GM18867 (cell line): ENCODE measurements at regions not wholly inside any gene's neighbourhood (a gene's known extent, or its start where the extent isn't known, plus 50 kb on each side); places are given as distances from the start of the nearest gene placed in this dataset.

Experiments used
- ATAC-seq: cut with Tn5 transposase; IDR thresholded peaks from one replicate; pipeline ENCODE4 v1.9.1; 2021; ENCODE audit warnings: mild to moderate bottlenecking, moderate library complexity; ENCODE audit not compliant: unreplicated experiment

DNA sequence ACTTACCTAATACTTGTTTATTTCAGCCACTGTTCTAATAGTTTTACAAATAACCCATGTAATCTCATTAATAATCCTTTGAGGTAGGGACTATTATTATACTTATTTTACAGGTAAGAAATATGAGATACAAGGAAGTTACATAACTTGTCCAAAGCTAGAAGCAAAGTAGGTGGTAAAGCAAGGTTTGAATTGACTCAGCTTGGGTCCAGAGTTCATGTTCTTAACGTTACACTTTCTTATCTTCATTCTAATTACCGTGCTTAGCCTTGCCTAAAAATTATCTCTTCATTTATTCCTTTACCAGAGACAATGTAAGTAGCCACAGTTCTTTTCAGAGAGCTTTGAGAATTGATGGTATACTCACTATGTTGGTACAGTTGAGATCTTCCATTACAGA lies 743.6 kb downstream of the KCNJ3 start:
- peak; percentile 49 for ATAC-seq

DNA sequence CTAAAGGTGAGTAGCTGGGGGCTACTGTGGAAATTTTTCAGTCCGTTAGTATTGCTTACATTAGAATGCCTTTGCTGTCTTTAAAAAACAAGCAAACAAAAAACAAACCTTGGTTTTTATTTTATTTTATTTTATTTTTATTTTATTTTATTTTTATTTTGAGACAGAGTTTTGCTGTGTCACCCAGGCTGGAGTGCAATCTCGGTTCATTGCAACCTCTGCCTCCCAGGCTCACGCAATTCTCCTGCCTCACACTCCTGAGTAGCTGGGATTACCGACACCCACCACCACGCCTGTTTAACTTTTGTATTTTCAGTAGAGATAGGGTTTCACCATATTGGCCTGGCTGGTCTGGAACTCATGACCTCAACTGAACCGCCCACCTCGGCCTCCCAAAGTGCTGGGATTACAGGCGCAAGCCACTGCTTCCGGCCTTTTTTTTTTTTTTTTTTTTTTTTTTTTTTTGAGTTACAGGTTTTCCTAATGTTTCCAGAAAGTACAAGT lies 732.6 kb downstream of the KCNJ3 start:
- ATAC-seq = no peak

DNA sequence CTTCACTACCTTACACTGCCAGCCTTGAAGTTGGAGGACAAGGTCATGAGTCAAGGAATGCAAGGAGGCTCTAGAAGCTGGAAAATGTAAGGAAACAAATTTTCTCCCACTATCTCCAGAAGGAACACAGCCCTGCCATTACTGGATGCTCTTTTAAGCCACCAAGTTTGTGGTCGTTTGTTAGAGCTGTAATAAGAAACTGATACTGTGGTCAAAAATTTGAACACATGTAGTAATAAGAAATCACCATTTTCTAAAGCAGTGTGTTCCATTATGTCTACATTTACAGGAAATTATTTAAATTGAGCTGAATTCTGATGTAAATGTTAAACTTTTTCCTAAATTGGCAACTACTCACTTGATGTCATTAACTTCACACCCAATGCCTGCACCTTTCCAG lies 729.0 kb downstream of the KCNJ3 start:
- peak; percentile 66 for ATAC-seq

DNA sequence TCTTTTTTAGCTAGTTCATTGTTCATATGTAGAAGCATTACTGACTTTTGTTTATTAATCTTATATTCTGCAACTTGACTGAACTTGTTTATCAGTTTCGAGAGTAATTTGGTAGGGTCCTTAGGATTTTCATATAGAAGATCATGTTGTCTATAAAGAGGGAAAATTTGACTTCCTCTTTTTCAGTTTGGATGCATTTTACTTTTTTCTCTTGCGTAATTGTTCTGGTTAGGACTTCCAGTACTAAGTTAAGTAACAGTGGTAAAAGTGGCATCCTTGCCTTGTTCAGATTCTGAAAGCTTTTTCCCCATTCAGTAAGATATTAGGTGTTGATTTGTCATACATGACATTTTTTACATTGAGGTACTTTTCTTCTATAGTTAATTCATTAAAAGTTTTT lies 726.0 kb downstream of the KCNJ3 start:
- ATAC-seq = no peak

DNA sequence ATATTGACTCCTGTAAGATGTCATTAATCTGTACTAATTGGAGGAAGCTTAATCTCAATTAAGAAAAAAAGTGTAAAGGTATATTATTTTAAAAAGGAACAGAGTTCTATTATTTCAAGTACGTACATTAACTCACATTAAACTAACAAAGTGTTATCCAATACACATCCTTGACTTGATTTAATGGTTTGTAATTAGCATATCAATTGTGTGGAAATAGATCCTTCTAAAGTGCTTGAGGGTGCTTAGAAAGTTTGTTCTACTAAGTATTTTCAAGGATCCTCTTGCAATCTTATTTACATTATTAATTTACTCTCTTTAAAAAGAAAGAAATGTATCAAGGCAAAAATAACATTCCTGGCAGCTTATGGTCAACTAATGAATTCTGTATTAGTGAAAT lies 720.3 kb downstream of the KCNJ3 start:
- no peak for ATAC-seq

DNA sequence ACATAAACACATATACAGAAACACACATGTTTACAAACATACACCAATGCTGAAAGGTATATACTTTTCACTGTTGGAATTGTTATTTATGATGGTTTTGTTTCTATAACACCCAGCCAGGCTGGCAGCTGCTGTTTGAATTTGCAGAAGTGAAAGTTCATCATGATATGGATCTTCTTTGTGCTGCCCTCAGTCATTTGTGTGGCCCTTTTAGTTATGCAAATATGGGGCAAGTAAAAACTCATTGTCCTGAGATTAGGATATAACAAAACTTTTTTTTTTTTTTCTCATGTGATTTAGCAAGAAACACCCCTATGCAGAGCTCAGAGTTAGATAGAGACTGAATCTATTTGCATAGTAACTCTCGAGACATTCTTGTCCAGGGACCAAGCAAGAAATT lies 714.1 kb downstream of the KCNJ3 start:
- ATAC-seq = peak; percentile 100

DNA sequence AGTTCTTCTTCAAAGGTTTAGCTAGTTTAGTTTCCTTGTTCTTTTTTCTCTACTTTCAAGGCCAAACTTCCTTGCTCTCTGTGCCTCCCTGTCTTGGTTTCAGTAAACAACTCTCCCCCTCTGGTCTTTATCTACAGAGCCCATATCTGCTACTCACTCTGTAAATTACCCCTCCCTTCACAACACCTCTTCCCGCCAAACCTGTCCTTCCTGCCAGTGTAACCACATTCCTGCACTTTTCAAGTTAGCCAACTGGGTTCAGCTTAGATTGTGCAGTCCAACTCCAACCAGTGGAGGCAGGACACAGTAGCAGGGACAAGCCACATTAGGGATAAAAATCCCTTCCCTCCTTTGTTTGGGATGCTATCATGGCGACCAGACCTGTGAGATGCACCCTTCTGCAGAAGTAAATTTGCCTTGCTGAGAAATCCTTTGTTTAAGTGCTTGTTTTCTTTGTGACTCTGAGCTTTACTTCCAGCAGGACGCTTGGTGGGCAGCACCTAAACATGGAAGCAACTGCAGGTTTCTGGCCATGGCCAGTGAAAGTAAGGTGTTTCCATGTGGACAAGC lies 706.0 kb downstream of the KCNJ3 start:
- ATAC-seq = no peak

DNA sequence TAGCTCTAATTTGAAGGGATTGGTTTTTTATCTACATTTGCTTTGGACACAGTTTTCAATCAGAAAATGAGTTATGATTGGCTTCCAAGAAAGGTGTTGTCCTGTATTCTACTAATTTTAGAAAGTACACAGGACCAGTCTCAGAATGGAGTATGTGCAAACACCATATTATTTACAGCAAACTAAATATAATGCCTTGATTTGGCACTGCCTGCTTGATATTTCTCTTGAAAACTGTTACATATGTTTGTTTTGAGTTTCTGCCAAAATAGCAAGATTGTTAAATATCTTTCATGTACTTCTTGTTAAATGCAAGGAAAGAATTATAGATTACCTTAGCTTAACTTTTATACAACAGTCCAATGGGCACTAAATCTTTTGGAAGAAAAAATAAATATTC lies 694.9 kb downstream of the KCNJ3 start:
- ATAC-seq = no peak

DNA sequence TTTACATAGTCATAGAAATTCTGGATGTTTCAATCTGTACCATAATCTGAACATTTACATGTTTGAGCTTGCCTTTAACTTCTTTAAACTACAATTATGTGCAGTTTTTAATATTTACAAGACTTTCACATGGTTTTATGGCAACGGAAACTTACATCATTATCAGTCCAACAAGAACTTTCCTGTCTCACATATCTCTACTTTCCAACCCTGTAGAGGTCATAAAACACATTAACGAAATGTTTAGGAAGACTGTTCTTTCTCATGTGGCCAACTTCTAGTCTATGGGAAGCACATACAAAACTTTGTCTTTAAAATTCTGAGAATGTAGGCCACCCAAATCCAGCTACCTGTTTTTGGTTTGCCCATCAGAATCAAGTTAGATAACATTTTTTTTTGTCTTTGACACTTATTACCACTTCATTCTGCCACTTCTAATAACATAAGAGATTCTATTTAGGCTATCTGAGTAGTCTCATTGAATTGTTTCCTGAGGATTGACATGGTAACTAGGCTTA lies 693.2 kb downstream of the KCNJ3 start:
- ATAC-seq = no peak

DNA sequence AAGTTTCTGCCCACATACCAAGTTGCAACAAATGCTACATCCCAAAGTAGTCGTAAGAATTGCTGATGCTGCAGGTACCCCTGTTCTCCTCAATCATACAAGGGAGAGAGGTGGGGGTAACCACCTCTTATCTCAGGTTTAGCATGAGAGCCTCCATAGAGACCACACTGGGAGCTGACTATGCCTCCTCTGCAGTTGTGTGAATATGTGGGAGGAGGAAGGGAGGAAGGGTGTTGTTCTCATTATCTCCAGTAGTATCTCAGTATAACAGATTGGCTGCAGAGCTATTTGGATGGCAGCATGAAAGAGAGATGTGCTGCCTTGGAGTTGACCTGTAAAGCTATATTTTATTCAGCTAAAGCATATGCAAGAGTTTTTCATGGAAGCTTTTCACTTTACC lies 690.7 kb downstream of the KCNJ3 start:
- ATAC-seq = no peak

DNA sequence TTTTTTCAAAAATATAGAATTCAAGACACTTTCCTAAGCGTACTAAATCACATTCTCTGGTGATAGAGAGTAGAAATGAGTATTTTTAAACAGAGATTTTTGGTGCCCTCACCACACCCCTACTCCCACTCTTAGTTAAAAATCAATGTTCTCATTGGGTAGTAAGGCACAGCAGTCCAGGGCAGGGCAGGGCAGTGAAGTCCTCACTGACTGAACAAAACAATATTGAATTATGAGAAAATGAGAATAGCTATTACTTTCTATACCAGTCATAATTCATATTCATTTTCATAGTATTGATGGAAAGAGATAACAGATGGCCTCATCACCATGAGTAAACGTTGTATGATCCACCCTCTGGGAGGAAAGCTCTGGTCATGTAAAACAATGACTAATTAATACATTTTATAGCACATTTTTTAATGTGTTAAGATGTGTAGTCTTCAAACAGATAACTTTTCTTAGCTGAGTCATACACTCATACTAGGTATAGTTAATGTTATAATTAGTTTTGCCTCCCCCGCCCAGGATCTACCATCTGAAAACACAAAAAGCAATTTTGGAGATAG lies 686.1 kb downstream of the KCNJ3 start:
- no peak for ATAC-seq

DNA sequence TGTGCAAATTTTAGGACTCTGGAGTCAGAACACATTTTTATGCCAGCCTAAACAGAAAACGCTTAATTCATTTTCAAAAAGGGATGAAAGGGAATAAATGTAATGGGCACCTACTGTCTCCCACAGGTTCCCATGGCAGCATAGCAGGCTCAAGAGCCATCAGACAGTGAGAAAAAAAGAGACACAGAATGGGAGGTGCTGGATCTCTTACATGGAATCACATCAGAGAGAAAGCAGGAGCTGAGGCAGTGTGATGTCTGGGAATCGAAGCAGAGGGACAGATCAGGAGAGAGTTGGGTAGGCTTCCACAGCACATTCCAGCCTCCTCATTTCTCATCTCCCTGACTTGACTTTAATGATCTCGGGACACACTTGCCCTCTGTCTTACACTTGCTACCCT lies 684.3 kb downstream of the KCNJ3 start:
- no peak for ATAC-seq

DNA sequence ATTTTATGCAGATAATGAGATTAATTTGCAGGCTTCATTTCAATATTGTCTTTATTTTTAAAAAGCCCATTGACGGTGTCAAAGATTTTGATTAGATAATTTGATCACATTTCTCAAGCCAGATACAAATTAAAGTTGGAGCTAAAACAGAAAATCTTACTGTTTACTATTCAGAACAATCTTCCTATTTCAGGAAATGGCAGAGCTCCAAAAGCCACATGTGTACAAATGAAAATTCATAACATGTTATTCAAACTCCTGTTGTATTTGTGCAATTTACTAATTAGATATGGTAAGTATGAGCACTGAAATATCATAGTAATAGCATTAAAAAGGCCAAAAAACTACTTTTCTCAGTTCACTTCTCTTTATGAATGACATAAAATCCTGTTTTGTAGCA lies 682.9 kb downstream of the KCNJ3 start:
- ATAC-seq = no peak

DNA sequence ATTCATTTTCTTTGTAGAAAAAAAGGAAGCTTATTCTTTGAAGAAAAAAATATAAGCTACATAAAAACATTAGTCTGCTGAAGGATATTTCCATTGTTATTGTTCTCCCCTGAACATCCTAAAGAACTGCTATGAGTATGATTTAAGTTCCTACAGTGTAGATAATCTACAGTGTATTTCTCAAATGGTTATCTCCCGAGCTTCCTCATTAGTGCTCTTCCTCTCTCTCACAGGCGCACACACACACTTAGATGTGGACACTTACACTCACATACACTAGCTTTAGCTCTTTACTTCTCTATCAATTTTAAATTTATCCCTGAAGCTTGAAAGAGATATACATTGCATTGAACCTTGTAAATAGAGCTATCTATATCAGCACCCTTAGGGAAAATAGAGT lies 681.0 kb downstream of the KCNJ3 start:
- ATAC-seq = no peak

DNA sequence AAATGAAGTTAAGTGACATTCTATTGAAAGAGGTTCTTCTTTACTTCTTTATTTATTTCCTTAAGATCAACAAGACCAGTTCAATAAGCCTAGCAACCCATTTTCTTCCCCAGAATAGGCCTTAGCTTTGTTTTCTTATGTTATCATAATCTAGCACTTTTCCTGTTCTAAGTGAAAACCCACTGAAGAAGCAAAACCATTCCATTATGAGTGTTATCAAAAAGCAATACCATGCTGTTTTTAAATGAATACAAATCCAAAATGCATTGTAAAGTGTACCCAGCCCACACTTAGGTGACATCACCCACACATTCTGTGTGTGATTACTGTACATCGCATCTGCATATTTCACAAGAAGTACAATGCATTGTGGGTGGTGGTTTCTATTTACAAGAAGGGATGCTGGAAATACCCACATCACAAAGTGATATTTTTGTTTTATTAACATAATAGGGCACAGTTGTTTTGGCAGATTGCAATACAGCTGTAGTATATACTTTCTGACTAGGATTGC lies 679.5 kb downstream of the KCNJ3 start:
- peak; percentile 64 for ATAC-seq

DNA sequence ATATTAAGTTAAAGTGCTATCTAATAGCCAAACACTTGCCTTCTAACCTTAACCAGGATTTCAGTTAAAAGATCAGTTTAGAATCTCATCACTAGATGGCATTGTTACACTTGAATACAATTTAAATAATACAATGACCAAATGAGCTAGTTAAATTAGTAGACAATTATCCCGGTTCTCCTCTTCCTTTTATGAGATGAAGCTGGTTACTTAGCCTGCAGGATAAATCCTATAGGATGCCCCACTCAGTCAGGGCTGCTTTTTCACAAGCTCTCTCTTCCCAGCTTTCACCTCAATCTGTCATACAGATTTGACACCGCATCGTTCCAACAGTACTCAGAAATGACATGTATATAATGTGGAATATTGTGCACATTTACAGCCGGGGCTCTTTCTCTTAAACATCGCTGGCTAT lies 678.8 kb downstream of the KCNJ3 start:
- peak; percentile 54 for ATAC-seq

DNA sequence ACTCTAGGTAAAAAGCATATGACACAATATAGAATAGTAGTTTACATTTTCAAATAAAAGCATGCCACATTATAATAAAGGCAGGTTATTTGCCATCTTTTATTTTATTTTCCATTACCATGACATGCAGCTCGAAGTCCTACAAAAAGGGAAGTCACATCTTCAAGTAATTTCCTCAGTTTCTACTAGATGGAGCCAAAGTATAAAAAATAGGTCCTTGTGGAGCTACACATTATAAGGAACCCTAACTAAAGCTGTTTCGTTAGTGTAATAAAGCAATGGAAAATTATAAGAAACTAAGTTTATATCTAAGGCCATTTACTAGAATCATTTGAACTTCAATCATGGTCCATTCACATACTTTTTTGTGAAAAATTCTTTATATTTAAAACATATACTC lies 674.5 kb downstream of the KCNJ3 start:
- no peak for ATAC-seq

DNA sequence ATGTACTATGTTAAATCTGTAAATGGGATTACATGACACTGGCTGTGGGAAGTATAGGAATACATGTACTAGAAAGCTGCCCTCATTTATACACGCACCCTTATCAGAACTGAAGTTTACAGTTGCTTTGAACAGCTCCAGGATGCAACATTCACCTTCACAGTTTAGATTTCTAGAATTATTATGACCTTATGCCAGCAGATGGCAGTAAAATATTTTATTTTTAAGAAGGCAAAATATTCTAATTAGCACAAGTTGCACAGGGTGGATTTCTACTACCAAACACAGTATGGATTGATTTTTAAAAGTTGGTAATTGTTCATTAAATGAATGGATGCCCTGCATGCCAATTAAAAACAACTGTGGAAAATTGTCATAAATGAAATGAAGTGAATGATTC lies 670.4 kb downstream of the KCNJ3 start:
- peak; percentile 62 for ATAC-seq

DNA sequence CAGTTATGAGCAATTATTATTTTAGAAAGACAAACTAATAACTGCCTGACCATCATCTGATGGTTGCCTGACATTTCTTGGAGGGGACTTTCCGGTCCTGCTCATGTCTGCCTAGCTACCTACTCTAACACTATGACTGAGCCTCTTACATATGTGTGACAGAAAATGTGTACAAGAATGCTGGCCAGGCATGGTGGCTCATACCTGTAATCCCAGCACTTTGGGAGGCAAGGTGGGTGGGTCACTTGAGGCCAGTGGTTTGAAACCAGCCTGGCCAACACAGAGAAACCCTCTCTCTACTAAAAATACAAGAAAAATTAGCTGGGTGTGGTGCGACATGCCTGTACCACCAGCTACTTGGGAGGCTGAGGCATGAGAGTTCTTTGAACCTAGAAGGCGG lies 666.3 kb downstream of the KCNJ3 start:
- ATAC-seq = no peak

DNA sequence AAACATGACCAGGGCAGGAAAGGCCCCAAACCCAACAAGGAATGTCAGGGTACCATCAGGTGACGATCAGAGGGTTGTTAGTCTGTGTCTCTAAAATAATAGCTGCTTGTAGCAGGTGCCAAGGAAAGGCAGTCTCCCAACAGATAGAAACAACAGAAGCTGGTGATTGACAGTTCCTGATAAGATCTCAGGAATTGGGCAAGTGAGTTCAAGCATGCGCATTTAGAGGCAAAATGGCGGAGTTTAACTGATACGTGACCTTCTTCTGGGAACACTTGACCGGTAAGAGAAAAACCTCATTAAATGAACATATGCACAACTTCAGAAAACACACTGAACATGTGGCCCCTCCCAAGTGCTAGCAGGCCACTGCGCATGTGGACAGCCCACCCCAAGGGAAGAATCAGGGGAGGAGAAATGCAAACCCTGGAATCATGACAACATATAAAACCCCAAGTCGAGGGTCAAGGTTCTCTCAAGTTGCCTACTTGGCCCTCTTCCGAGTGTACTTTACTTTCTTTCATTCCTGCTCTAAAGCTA lies 664.9 kb downstream of the KCNJ3 start:
- ATAC-seq = no peak

DNA sequence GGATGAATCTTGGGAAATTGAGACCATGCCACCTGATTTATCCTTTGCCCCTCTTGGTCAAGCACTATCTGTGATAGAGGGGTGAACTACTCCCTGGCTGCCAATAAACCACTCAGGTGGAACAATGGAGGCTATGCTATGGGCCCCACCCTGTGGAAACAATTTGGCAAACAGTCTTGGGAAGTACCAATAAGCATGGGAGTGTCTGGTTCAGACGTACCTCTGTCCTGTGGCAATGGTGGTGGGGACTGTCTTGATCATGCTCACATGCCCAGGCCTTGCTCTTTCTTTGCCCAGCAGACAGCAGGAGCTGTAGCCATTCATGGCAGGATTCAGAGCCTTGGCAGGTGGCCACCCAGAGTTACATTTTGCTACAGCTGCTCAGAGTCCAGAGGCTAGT lies 658.7 kb downstream of the KCNJ3 start:
- no peak for ATAC-seq

DNA sequence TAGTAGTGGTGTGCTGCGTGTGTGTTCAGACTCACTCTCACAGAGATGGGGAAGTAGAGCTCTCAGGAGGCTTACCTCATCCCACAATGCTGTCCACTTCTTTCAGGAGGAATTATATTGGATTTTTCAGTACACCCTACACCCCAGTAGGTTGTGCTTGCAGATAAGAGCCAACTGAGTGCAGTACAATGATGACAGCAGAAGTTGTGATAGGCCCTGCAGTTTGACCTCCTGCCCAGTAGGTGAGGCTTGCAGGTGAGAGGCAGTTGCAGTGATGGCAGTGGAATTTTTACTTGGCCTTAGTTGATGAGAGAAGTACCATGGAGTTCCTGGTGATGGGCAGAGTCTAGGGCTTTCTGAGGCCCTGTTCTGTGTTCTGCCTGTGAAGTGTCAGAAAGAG lies 657.8 kb downstream of the KCNJ3 start:
- ATAC-seq = no peak
